ENCODE measurements at regions not wholly inside any gene's neighbourhood (a gene's known extent, or its start where the extent isn't known, plus 50 kb on each side); places are given as distances from the start of the nearest gene placed in this dataset.

DNA sequence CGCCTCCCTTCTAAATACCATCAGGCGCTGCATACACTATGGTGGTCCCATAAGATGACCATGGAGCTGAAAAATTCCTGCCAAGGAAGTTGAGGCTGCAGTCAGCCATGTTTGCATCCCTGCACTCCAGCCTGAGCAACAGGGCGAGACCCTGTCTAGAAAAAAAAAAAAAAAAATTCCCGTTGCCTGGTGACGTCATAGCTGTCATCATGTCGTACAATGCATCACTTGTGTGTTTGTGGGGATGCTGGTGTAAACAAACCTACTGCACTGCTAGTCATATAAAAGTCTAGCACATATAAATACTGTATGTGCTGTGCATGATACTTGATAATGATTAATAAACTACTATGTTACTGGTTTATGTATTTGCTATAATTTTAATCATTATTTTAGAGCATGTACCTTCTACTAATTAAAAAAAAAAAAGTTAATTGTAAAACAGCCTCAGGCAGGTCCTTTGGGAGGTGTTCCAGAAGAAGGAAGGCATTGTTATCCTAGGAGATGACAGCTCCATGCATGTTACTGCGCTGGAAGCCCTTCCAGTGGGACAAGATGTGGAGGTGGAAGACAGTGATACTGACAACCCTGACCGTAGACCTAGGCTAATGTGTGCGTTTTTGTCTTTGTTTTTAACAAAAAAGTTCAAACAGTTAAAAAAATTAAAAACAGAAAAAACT, 132.6 kb downstream of the BANF2 start:
- ATAC-seq (ENCODE audit: low read depth): no peak
- intact Hi-C loops (cut with micrococcal nuclease): no loop called here
- Mint-ChIP-seq H3K36me3 (ENCODE audit: low read depth) (no peaks in the 10 kb centered on the region), H3K4me1 (no peaks in the 10 kb centered on the region), H3K27ac (no peak overlapping the region), H3K4me3 (no peak overlapping the region), H3K9me3 (no peaks in the 10 kb centered on the region), H3K27me3 (peaks cover 2% of the 10 kb centered on the region)
- CTCF ChIA-PET: no interaction called here
- POLR2A ChIA-PET: no interaction called here
- no peak for DNase-seq
- TF ChIP-seq, protein P1, sequence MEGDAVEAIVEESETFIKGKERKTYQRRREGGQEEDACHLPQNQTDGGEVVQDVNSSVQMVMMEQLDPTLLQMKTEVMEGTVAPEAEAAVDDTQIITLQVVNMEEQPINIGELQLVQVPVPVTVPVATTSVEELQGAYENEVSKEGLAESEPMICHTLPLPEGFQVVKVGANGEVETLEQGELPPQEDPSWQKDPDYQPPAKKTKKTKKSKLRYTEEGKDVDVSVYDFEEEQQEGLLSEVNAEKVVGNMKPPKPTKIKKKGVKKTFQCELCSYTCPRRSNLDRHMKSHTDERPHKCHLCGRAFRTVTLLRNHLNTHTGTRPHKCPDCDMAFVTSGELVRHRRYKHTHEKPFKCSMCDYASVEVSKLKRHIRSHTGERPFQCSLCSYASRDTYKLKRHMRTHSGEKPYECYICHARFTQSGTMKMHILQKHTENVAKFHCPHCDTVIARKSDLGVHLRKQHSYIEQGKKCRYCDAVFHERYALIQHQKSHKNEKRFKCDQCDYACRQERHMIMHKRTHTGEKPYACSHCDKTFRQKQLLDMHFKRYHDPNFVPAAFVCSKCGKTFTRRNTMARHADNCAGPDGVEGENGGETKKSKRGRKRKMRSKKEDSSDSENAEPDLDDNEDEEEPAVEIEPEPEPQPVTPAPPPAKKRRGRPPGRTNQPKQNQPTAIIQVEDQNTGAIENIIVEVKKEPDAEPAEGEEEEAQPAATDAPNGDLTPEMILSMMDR (IDR thresholded peaks at IDR 0.05): no peak

DNA sequence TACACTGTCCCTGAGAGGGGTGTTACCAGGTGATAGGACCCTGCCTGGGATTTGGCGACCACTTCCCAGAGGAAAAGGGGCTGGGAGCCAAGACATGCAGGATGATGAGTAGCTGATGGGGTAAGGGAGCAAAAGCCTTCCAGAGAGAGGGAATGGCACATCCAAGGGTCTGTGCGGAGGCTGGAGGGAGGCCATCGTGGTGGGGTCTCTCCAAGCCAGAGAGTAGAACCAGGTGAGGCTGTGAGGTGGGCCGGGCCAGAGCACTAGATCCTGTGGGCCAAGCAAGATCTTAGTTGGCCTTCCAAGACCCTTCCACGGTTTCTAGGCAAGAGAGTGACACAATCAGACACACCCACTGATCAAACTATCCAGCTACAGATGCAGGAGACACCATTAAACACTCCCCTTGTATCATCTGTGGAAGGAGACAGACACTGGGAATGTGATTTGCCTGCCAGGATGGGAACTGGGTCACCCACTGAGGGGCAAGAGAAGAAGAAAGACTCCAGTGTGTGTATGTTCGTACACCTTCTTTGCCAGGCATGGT, 128.9 kb downstream of the BANF2 start:
- TF ChIP-seq, protein P1 (IDR thresholded peaks at IDR 0.05): no peak
- no peak for DNase-seq
- H3K27ac Mint-ChIP-seq: no peak overlapping the region
- CTCF ChIA-PET: no interaction called here
- H3K27me3 Mint-ChIP-seq: peaks cover 2% of the 10 kb centered on the region
- H3K4me3 Mint-ChIP-seq: no peak overlapping the region
- intact Hi-C loops (cut with micrococcal nuclease): no loop called here
- ATAC-seq (ENCODE audit: low read depth): no peak
- POLR2A ChIA-PET: no interaction called here
- no peaks in the 10 kb centered on the region for H3K9me3 Mint-ChIP-seq
- H3K36me3 Mint-ChIP-seq (ENCODE audit: low read depth): no peaks in the 10 kb centered on the region
- peaks cover 4% of the 10 kb centered on the region for H3K4me1 Mint-ChIP-seq

DNA sequence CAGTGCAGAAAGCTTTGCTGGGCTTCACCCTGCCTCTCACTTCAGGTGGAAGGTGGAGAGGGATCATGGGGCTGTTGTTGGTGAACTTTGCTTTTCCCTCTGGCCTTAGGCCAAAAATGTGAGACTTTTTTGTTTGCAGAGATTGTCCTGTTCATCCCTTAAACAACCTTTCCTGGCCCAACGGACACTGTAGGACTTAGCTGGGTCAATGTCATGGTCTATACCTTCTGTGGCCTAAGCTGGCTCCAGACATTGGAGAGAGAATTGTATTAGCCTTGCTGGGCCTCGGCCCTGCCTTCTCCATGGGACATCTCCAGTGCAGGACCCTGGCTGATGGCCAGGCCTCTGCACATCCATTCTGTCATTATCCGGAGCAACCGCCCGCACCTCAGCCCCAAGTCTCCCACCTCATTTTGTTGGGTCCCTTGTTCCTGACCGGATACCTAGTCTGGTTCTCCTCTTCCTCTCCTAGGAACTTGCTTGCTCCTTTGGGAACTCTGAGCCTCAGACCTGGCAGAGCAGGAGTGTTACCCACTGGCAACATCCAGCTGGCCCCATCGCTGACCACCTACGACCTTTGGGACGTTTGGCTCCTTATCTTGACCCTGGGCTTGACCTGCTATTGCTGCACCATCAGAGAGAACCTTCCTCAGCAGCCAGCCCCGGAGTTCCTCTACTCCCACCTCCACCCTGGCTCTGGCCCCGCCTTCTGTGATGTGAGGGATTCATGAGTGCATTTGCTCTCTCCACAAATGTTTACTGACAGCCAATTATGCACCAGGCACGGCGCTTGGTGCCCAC, 128.2 kb downstream of the BANF2 start:
- H3K27me3 Mint-ChIP-seq: peaks cover 2% of the 10 kb centered on the region
- ATAC-seq (ENCODE audit: low read depth) (no peak), DNase-seq (no peak)
- H3K36me3 Mint-ChIP-seq (ENCODE audit: low read depth): no peaks in the 10 kb centered on the region
- ChIA-PET POLR2A (no interaction called here), CTCF (no interaction called here)
- intact Hi-C loops (cut with micrococcal nuclease): no loop called here
- no peaks in the 10 kb centered on the region for H3K9me3 Mint-ChIP-seq
- H3K4me1 Mint-ChIP-seq: peaks cover 4% of the 10 kb centered on the region
- H3K27ac Mint-ChIP-seq: no peak overlapping the region
- TF ChIP-seq, protein P1 (IDR thresholded peaks at IDR 0.05): no peak
- H3K4me3 Mint-ChIP-seq: no peak overlapping the region

DNA sequence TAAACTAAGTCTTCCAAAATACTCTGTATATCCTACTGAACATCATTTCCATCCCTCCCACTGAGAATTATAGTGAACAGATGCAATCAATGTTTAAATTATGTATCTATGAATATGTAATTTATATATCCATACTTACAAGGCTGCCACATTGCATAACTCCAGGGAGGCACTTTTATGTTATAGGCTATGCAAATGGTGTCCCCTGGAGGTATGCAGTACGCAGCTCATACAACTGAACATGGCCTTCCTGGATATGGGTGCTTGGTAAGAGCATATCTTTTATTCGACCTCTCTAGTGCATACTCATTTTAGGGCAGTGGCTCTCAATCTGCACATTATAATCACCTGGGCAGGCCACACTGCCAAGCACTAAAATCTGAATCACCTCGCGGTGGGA, 127.3 kb downstream of the BANF2 start:
- H3K9me3 Mint-ChIP-seq: no peaks in the 10 kb centered on the region
- peaks cover 2% of the 10 kb centered on the region for H3K27me3 Mint-ChIP-seq
- peaks cover 4% of the 10 kb centered on the region for H3K4me1 Mint-ChIP-seq
- H3K4me3 Mint-ChIP-seq: no peak overlapping the region
- intact Hi-C loops (cut with micrococcal nuclease): no loop called here
- no peaks in the 10 kb centered on the region for H3K36me3 Mint-ChIP-seq (ENCODE audit: low read depth)
- ChIA-PET POLR2A (no interaction called here), CTCF (no interaction called here)
- ATAC-seq (ENCODE audit: low read depth) (no peak), DNase-seq (no peak)
- no peak overlapping the region for H3K27ac Mint-ChIP-seq
- TF ChIP-seq, protein P1 (IDR thresholded peaks at IDR 0.05): no peak
